NCI-H526 treated with DMSO at 0.1 percent for 48 hours (cell line): ENCODE measurements at regions not wholly inside any gene's neighbourhood (a gene's known extent, or its start where the extent isn't known, plus 50 kb on each side); places are given as distances from the start of the nearest gene placed in this dataset.

ENCODE experiments used
- DNase-seq: peaks from one replicate; lab custom pipeline; 2025; lab: John Stamatoyannopoulos, UW

DNA sequence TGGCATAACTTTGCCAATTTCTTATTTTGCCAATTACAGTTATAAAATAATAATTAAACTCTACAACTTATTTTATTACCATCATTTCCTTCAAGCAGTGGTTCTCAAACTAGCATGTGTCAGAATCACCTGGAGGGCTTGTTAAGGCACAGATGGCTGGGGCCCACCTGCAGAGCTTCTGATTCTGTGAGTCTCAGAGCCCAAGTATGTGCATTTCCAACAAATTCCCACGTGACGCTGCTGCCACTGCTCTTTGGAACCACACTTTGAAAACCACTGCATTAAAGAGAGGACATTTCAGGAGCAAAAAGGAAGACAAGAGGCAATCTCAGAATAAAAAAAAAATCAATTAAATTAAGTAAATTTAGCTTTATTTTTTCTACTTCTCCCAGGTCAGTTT lies 94.0 kb upstream of the HNRNPA3 start:
- DNase-seq, result no peak

DNA sequence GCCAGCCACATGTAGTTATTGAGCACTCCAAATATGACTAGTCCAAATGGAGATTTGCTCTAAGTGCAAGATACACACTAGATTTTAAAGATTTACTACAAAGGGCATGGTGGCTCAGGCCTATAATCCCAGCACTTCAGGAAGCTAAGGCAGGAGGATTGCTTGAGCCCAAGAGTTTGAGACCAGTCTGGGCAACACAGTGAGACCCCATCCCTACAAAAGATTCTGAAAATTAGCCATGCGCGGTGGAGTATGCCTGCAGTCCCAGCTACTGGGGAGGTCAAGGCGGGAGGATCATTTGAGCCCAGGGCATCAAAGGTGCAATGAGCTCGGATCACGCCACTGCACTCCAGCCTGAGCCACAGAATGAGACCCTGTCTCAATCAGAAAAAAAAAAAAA lies 93.5 kb upstream of the HNRNPA3 start:
- no peak for DNase-seq

DNA sequence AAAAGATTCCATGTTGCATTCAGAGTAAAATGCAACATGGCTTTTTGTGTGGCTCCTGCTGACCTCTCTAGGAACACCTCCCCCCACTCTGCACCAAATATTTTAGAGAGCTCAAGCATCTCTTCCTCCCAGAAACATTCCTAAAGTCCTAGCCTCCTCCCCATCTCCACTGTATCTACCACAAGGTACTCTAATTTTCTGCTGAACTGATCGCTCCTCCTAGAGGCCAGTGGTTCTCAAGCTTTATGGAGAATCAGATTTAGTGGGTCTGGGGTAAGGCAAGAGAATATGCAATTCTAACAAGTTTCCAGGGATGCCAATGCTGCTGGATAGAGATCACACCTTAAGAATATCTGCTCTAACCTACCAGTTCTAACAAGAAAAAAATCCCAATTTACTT lies 89.5 kb upstream of the HNRNPA3 start:
- DNase-seq, result no peak

DNA sequence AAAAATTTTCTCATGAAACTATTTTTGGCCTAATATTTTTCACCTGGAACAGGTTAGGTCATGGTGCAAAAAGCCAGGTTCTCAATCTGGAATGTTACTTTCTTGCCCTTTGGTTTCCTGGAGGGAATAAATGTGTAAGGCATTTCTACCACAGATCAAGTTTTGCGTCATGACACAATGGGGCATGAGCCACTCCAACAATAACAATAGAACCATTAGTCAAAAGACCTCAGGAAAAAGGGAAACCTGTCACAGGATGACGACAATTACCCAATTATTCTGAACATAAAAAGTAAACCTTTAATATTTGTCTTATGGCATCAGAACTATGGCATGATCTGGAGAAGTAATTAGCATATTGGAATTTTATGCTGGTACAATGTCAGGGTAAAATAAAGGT lies 88.2 kb upstream of the HNRNPA3 start:
- no peak for DNase-seq

DNA sequence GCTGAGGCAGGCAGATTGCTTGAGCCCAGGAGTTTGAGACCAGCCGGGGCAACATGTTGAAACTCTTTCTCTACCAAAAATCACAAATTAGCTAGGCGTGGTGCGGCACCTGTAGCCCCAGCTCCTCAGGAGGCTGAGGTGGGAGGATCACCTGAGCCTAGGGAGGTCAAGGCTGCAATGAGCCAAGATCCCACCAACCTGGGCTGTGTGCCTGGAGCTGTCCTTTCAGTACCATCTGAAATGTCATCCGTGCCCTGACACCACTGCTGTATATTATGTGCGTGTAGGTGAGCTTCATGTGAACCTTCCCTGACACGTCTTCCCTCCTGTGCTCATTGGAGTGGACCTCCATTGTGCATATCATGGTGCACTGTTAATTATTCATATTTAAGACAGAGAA lies 84.8 kb upstream of the HNRNPA3 start:
- DNase-seq, result no peak

DNA sequence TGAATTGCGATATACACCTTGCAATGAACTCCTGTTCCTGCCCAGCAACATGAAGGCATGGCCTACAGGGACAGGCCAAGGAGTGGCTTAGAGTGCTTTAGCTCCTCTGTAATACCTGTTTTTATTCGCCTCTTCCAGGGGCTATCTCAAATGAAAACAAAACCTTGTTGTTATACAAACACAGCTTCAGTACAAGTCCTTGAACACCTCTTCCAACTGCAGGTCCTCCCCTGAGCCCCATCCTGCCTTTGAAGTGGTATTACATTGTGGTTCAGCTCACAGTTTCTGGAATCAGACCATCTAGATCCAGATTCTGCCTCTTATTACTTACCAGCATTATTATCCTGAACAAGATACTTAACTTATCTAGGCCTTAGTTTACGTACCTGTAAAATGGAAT lies 83.0 kb upstream of the HNRNPA3 start:
- DNase-seq, result no peak

DNA sequence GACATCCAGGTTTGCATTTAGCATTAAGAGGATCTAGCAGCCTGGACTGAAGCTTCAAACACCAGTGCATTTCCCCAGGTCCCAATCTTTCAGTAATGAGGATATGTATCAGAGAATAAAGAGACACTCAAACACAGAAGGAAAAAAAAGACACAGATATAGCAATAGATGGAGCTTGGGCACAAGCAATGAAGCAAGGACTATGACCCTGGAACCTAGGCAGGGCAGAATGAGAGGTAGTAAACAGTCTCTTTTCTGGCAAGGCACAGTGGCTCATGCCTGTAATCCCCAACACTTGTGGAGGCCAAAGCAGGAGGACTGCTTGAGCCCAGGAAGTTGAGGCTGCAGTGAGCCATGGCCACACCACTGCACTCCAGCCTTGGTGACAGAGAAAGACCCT lies 80.7 kb upstream of the HNRNPA3 start:
- no peak for DNase-seq

DNA sequence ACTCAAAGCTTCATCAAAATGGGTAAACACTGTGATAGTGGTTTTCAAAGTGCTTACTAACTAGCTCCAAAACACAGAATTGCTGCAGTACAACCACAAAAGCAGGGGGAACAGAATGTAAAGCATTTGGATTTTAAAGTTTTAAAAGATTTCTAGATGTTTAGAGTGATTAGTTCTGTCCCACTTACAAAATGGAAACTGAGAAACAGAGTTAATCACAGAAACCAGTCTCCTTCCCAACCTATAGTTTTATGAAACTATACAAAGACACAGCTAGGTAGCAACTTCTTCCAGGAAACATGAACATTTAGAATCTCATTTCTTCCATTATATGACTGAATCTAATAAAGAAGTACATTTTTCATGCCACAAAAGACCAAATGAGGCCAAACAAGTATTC lies 73.8 kb upstream of the HNRNPA3 start:
- DNase-seq, result no peak

DNA sequence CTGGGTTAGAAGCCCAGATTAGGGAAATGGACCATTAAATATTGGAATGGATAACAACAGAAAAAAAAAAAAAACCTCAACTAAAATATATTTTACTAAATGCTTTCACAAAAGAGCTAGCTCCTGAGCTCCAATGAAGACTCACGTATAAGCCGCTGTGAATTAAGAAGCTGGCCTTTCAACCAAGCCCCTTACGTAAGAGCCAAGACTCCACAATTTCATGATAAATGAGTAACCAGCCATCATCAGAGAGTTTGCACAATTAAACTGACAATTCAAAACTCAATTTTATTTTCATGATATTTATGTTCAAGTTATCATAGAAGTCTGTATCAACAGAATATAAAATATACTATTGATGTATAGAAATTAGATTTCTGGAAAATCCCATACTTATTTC lies 70.7 kb upstream of the HNRNPA3 start:
- no peak for DNase-seq

DNA sequence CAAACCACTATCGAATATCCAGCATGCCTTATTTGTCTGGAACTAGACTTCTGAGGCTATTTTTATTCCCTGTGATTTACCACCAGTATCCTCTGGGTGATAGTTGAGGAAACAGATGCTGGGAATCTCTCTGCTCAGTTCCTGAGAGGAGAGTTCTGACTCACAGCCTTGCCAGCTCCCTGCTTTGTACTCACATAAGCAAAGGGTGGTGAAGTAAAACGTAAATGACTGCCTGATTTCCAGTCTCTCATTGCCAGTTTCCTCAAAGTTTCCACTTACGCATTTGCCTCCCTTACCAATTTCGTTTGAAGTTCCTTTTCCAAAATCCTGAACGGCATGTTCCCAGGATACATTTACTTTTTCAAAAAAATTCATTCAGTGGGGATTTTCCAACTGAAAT lies 69.2 kb upstream of the HNRNPA3 start:
- DNase-seq, result no peak

DNA sequence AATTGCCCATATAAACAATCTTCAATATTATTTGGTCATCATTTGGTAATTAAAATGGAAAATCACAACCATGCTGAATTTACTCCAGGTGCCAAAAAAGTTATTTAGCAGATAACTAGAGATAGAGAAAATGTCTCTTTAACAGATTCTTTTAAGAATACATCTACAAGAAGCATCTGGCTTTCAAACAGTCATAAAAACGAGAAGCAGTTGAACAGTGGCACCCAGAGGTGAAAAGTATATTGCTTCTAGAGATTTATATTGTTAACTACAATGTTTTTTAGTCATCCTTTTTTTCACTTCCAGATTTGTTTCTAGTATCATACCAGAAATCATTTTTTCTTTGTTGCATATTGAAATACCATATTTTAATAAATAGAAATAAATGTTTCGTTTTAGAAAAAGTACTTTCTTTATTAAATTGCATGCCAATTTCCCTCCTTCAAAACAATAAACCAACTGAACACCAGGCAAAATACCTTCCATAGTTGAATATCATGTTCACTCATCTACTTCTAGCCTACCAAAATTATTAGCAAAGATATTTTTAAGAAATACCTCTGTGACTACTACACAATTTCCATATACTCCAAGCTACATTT lies 65.4 kb upstream of the HNRNPA3 start:
- DNase-seq, result peak; percentile 70

DNA sequence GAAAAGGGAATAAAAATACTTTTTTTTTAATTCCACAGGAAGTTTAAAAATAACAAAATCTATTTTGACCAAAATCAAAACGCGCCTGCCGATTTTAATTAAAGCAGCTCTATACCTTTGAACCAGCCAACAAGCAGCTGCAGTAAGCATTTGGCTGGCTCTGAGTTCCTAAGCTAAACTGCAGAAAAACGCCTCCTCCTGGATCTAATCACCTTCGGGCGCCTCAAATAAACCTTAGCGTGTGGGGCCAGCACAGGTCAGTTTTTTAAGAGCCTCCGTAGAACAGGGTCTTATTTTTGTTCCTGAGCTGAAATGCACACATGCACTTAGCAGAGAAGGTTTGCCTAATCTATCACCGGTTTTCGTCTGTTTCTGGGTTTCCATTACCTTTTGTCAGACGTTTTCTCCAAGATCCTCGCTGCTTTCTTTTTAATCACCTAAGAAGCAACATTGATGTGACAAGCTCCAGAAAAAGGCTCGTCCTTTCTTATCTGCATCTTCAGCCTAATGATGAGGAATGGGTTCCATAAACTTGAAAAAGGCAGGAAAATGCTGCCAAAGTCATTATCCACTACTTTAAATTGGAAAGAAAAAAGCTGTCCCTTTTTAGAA lies 64.7 kb upstream of the HNRNPA3 start:
- DNase-seq, result no peak

DNA sequence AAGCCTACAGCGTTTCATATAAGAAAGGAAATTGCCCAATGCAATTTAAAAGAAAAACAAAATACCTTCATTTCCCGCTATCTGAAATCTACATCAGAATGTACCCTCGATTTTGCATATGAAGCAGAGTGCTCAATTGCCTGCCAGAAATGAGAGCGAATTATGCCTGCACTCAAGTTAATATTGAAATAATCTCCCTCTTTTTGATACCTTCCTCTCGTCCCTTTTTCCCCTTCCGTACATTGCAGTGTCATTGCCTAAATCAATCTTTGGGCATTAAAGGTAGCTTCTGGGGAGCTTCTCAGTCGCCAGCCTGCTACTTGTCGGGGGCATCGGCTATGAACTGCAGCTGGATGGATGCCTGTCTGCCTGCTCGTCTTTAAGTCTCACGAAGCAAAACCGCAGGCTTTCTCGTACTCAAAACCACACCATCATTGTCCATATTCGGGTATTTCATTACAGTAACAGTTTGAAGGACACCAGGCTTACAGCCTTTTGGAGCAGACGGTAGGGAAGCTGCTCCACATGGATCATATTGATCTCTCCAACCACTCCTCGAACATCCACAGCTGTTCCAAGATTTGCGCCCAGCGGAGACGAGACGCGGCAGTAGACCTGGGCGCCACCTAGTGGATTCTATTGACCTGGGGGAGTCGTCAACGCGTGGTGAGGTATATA lies 64.0 kb upstream of the HNRNPA3 start:
- DNase-seq, result peak; percentile 89

DNA sequence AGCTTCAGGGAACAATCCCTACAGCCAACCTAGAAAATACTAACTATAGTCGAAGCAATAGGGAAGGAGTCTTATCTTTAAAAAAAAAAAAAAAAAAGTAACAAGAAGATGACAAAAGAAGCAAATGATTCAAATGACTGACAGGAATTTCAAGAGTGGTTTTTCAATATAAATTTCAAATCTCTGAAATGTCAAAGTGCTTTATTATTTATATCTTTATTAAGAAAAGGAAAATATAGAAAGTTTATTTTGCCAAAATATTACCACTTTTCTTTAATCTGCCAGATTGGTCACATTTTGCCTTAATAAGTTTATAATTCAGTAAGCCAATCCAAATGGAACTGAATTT lies 63.5 kb upstream of the HNRNPA3 start:
- no peak for DNase-seq

DNA sequence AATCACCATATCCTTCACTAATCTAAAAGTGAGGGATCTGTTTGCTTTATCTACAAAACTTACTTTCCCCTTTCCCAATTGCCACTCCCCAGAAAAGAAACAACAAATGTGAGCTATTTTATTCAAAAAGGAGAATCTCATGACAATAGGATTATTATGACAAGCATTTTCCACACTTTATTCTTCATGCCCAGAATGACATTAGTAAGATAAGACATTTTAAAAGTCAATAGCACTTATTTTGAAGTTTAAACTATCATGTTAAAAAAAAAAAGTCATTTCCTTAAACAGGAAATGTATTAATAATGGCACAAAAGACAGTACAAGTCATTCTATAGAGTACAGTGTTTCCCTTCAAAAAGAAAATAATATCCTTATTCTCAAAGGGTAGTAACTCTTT lies 58.8 kb upstream of the HNRNPA3 start:
- DNase-seq, result no peak

DNA sequence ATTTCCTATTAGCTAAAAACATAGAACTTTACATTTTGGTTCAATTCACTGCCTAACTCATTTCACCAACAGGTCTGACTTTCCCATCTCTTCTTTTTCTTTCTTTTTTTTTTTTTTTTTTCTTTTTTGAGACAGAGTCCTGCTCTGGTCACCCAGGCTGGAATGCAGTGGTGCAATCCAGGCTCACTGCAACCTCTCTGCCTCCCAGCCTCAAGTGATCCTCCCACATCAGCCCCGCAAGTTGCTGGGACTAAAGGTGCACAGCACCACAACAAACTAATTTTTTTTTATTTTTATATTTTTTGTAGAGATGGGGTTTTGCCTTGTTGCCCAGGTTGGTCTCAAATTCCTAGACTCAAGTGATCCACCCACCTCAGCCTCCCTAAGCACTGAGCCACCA lies 57.8 kb upstream of the HNRNPA3 start:
- no peak for DNase-seq

DNA sequence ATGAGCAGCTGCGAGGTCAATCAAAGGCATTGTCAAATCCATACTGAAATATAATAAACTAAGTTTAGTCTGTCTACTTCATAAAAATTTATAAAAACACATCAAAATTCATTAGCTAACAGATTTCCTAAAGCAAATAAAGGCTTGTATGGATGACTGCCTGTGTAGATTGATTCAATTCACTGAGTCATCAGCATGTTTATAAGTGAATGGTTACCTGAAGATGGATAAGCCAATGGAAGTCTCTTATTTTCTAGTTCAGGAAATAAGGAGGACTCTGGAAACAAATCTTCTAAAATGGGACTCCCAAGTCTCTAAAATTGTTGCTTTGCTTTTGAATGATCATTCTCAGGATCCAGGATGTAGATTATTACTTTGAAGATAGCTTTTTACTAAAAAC lies 57.0 kb upstream of the HNRNPA3 start:
- no peak for DNase-seq

DNA sequence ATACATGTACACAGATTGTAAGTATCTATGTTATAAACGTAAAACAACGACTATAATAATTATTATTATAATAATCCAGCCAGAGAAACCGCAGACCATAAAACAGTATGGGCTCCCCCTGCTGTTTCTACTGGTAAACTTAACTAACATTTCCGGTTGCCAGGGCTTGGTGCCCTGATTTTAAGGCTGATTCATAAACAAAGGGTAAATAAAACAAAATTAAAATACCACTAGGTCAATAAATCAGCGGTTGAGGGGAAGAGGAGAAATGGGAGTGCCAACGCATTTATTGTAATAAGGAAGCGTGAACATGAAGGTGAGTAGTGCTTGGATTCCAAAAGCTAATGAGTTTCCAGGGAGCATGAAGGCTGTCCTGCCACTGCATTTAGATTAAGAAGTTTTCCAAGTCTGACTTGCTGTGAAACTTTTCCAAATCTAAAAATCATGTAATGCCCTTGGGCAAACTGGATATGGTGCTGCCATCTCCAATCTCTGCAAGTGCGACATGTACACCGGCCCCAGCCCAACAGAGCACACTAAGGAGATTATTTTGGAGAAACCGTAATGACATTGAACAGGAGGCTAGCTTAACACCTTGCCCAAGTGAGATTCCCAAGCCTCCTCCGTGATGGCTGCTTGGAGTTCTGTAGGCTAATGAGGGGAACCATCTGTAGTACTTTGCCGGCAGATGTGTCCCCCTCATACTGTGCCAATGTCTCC lies 50.7 kb upstream of the HNRNPA3 start:
- peak; percentile 38 for DNase-seq
